SKM-1 (cell line): ENCODE measurements at regions not wholly inside any gene's neighbourhood (a gene's known extent, or its start where the extent isn't known, plus 50 kb on each side); places are given as distances from the start of the nearest gene placed in this dataset.

Experiments
- DNase-seq: peaks from one replicate; lab custom pipeline; 2025; ENCODE audit not compliant: unreplicated experiment; lab: John Stamatoyannopoulos, UW

GRCh38 chr2:22850310-22850709 lies 534.7 kb upstream of the KLHL29 start:
- DNase-seq, result no peak

- no peak for DNase-seq
These were observed 530.4 kb upstream of the KLHL29 start for GRCh38 chr2:22854588-22854987.

GRCh38 chr2:22855081-22855480 lies 529.9 kb upstream of the KLHL29 start:
- no peak for DNase-seq

GRCh38 chr2:22855761-22856184 lies 529.2 kb upstream of the KLHL29 start:
- DNase-seq, result no peak

- no peak for DNase-seq
These were observed 517.0 kb upstream of the KLHL29 start for GRCh38 chr2:22867973-22868372.

GRCh38 chr2:22878121-22878520 lies 506.9 kb upstream of the KLHL29 start:
- DNase-seq, result no peak

GRCh38 chr2:22879009-22879863 lies 505.7 kb upstream of the KLHL29 start:
- DNase-seq, result no peak

GRCh38 chr2:22880161-22880560 lies 504.8 kb upstream of the KLHL29 start:
- DNase-seq, result no peak

GRCh38 chr2:22882011-22882410 lies 503.0 kb upstream of the KLHL29 start:
- no peak for DNase-seq

GRCh38 chr2:22882643-22883042 lies 502.3 kb upstream of the KLHL29 start:
- no peak for DNase-seq

GRCh38 chr2:22883054-22883453 lies 501.9 kb upstream of the KLHL29 start:
- no peak for DNase-seq

GRCh38 chr2:22885245-22885644 lies 499.7 kb upstream of the KLHL29 start:
- no peak for DNase-seq

- no peak for DNase-seq
These were observed 497.6 kb upstream of the KLHL29 start for GRCh38 chr2:22887426-22887825.

- DNase-seq, result no peak
These were observed 497.1 kb upstream of the KLHL29 start for GRCh38 chr2:22887845-22888244.

- DNase-seq, result no peak
These were observed 494.8 kb upstream of the KLHL29 start for GRCh38 chr2:22890132-22890531.

GRCh38 chr2:22893761-22894517 lies 491.0 kb upstream of the KLHL29 start:
- DNase-seq, result no peak

- DNase-seq, result no peak
These were observed 490.2 kb upstream of the KLHL29 start for GRCh38 chr2:22894761-22895160.

- no peak for DNase-seq
These were observed 487.6 kb upstream of the KLHL29 start for GRCh38 chr2:22897428-22897827.

- no peak for DNase-seq
These were observed 484.3 kb upstream of the KLHL29 start for GRCh38 chr2:22900674-22901073.

- no peak for DNase-seq
These were observed 483.4 kb upstream of the KLHL29 start for GRCh38 chr2:22901471-22902179.

- DNase-seq, result no peak
These were observed 482.8 kb upstream of the KLHL29 start for GRCh38 chr2:22902180-22902550.
